ENCODE measurements at regions not wholly inside any gene's neighbourhood (a gene's known extent, or its start where the extent isn't known, plus 50 kb on each side); places are given as distances from the start of the nearest gene placed in this dataset.
A peak's percentile ranks its signal among the peaks of the same experiment; 100 is the strongest.

DNA sequence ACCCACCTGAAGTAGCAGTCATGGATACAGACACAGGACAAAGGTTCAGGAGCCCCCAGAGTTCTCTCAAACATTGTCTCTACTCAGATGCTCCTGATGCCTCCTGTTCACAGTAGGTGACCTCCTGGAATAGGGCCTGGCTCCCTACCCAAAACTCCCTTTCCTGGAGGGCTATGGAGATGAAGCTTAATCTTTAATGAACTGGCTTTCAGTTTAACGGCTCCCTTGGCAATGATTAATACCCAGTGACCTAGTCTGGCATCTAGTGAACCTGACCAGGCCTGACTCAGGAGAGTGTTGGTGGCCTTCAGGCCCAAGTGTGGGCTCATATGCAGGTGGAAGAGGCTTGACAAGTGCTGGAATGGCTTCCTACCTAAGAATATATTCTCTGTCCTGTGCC, 65.2 kb upstream of the TRABD2B start:
- Histone ChIP-seq H3K36me3 (no peaks in the 10 kb centered on the region), H3K4me1 (peaks cover 0 to 5% (median 0%) of the 10 kb centered on the region in 3 donors), H3K27ac (peak overlapping the region in 3 of 4 donors; percentile 31 to 41 (median 33)), H3K4me3 (no peak overlapping the region), H3K9me3 (no peaks in the 10 kb centered on the region), H3K27me3 (no peaks in the 10 kb centered on the region)
- TF ChIP-seq, protein P1, sequence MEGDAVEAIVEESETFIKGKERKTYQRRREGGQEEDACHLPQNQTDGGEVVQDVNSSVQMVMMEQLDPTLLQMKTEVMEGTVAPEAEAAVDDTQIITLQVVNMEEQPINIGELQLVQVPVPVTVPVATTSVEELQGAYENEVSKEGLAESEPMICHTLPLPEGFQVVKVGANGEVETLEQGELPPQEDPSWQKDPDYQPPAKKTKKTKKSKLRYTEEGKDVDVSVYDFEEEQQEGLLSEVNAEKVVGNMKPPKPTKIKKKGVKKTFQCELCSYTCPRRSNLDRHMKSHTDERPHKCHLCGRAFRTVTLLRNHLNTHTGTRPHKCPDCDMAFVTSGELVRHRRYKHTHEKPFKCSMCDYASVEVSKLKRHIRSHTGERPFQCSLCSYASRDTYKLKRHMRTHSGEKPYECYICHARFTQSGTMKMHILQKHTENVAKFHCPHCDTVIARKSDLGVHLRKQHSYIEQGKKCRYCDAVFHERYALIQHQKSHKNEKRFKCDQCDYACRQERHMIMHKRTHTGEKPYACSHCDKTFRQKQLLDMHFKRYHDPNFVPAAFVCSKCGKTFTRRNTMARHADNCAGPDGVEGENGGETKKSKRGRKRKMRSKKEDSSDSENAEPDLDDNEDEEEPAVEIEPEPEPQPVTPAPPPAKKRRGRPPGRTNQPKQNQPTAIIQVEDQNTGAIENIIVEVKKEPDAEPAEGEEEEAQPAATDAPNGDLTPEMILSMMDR (IDR thresholded peaks at IDR 0.05), result no peak
- WGBS, 2 donors, result 5 to 9% methylated on average over 1 of the region's 1 CpG
- intact Hi-C loops (cut with DNase I), result no loop called here
- no peak for FAIRE-seq
- DNase-seq, result peak in 1 of 6 donors; percentile 24
- peak; percentile 64 to 77 (median 69) for ATAC-seq

DNA sequence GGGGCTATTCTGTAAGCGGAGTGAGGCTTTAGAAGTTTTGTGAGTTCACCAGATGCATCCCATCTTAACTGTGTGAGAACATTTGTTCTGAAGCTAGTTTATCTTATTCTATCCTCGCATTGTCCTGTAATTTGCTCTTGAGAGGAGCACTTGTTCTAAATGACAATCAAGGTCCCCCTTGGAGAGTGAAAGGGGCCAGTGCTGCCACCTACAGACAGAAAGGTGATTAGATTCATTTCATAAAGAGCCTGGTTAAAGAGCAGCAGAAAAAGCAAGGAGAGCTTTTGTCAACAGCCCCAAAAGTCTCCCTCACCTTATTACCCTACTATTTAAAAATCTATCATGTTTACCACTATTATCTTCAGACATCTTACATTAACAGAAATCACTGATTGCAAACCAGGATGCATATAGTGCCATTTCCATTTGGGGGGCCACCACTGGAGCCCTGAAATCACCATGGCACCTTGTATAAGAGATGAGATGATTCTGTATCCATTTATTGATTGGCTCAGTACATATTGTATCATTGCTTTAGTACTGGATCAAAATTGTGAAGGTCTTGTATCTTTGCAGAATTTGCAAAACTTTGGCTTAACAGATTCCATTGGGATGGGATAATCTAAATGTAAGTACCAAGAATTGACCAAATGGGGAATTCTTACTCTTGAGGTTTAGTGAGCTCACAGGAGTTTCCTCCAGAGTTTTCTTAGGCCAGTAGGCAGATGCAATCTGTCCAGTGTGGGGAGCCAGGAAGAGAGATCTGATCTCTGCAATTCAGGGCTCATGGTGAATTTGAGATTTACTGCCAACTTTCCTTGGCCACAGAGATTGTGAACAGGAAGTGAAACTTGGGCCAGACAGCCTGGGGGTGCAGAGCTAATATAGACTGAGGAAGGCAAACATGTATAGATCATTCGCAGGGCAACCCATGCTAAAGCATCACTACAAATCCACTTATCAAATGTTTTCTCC, 64.3 kb upstream of the TRABD2B start:
- H3K27me3 ChIP-seq, result no peaks in the 10 kb centered on the region
- ATAC-seq (peak; percentile 55 to 82 (median 76)), FAIRE-seq (peak; percentile 37), DNase-seq (peak in 1 of 6 donors; percentile 56)
- no peak overlapping the region for H3K4me3 ChIP-seq
- H3K27ac ChIP-seq, result peak overlapping the region in 3 of 4 donors; percentile 2 to 39 (median 33)
- intact Hi-C loops (cut with DNase I), result no loop called here
- WGBS, 2 donors, result 49 to 54% methylated on average over 3 of the region's 3 CpGs
- H3K36me3 ChIP-seq, result no peaks in the 10 kb centered on the region
- H3K9me3 ChIP-seq, result no peaks in the 10 kb centered on the region
- TF ChIP-seq, protein P1 (IDR thresholded peaks at IDR 0.05), result peak in 3 of 4 donors; percentile 38 to 62 (median 43)
- peaks cover 0 to 5% (median 0%) of the 10 kb centered on the region in 3 donors for H3K4me1 ChIP-seq

DNA sequence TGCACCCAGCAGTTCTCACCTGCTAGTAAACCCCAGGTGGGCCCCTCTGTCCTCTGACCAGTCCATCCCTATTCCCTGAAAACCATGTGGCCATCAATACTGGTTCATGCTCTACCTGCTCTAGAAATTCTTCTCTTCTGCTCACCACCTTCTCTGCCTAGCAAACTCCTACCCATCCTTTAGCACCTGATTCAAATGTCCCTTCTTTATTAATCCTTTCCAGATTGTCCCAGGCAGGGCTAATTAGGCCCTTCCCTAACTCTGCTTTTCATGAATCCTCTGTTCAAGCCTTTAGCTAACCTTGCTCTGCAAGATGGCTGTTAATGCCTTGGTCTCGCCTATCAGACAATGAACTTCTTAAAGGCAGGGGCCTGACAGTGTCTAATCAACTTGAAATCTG, 62.1 kb upstream of the TRABD2B start:
- DNase-seq, result no peak
- Histone ChIP-seq H3K27me3 (no peaks in the 10 kb centered on the region), H3K9me3 (no peaks in the 10 kb centered on the region), H3K36me3 (no peaks in the 10 kb centered on the region), H3K4me3 (no peak overlapping the region), H3K4me1 (peaks cover 0 to 5% (median 0%) of the 10 kb centered on the region in 3 donors), H3K27ac (no peak overlapping the region)
- intact Hi-C loops (cut with DNase I), result no loop called here
- 79% methylated on average over 1 of the region's 1 CpG for WGBS, 2 donors
- no peak for FAIRE-seq
- TF ChIP-seq, protein P1 (IDR thresholded peaks at IDR 0.05), result no peak
- no peak for ATAC-seq

DNA sequence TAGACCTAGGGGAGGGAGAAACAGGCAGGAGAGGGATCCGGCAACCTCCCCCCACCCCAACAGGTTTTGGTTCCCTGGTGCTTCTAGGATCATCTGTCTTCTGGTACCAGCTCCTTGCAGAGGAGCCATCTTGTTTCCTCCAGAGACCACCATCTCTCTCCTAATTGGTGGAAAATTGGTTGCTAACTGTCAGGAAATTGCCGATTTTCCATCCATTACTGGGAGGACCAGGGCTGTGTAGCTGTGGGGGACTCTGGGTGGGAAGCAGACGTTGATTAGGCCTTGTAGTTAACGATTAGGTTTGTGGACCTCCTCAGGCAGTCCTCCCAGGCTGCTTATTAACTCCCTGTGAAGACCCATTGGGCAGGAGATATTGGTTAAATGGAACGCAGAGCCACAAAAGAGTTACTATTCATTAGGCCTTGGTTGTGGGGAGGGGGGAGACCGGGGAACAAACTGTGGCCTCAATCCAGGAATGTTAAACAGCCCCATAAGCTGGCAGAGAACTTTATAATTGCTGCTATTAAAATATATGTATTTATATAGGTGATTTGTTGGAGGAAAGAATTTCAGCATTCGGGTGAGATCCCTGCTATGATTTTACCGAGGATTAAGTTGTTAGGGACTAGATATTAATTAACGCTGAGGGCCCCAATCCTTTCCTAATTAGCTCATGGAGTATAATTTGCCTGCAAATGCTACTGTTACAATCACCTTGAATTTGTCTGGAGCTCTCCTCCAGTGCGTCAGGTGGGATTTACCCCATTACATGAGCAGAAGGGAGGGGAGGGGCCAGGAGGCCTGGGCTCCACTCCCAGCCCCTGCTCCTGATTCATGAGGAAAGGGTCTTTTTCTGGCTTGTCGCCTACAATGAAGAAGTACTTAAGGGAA, 61.2 kb upstream of the TRABD2B start:
- intact Hi-C loops (cut with DNase I), result no loop called here
- no peak for DNase-seq
- Histone ChIP-seq H3K4me1 (peaks cover 0 to 5% (median 0%) of the 10 kb centered on the region in 3 donors), H3K36me3 (no peaks in the 10 kb centered on the region), H3K4me3 (no peak overlapping the region), H3K27me3 (no peaks in the 10 kb centered on the region), H3K27ac (no peak overlapping the region), H3K9me3 (no peaks in the 10 kb centered on the region)
- TF ChIP-seq, protein P1 (IDR thresholded peaks at IDR 0.05), result no peak
- no peak for ATAC-seq
- no peak for FAIRE-seq
- 59 to 65% methylated on average over 11 of the region's 11 CpGs for WGBS, 2 donors

All from pancreas (tissue), 10 donors.